Stomach (tissue), 4 donors: ENCODE measurements at regions not wholly inside any gene's neighbourhood (a gene's known extent, or its start where the extent isn't known, plus 50 kb on each side); places are given as distances from the start of the nearest gene placed in this dataset.

Source experiments
- EP300 ChIP-seq: sonication (generic); formaldehyde crosslinking; IDR thresholded peaks from one replicate; pipeline ENCODE4 v1.6.1; 2017; ENCODE audit warnings: antibody characterized with exemption
- POLR2A ChIP-seq, 4 donors: fragments of 450-650 bp; IDR thresholded peaks; one replicate each; pipeline ENCODE4 v1.6.1; 2016; ENCODE audit warnings: antibody characterized with exemption in 4 of 4, control low read depth in 2 of 4, mild to moderate bottlenecking in 1 of 4, moderate library complexity in 1 of 4
- POLR2AphosphoS5 ChIP-seq, 3 donors: sonication (generic); formaldehyde crosslinking; IDR thresholded peaks; one replicate each; pipeline ENCODE4 v1.6.1; 2016; ENCODE audit warnings: antibody characterized with exemption in 3 of 3
- TF ChIP-seq, protein P1 (sequence below), 7 experiments: fragments of 450-650 bp in 4 of 7; fragments of 200-600 bp in 3 of 7; sonication (generic) in 3 of 7; IDR thresholded peaks; one replicate each; pipeline ENCODE4 v1.5.1; 2016 to 2019; ENCODE audit warnings: antibody characterized with exemption in 7 of 7, control low read depth in 2 of 7, mild to moderate bottlenecking in 1 of 7

DNA sequence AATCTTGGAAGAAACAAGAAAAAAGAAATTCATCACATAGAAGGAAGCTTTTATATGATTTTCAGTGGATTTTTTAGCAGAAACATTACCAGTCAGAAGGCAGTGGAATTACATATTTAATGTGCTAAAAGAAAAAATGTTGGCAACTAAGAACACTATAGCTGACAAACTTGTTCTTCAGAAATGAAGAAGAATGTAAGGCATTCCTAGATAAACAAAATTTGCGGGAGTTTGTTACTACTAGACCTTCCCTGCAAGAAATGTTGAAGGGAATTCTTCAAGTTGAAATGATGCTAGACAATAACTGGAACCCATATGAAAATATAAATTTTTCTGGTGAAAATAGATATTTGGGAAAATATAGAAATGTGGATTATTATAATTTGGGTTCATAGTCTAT, 718.3 kb upstream of the GRAMD2B start:
- TF ChIP-seq, protein P1, sequence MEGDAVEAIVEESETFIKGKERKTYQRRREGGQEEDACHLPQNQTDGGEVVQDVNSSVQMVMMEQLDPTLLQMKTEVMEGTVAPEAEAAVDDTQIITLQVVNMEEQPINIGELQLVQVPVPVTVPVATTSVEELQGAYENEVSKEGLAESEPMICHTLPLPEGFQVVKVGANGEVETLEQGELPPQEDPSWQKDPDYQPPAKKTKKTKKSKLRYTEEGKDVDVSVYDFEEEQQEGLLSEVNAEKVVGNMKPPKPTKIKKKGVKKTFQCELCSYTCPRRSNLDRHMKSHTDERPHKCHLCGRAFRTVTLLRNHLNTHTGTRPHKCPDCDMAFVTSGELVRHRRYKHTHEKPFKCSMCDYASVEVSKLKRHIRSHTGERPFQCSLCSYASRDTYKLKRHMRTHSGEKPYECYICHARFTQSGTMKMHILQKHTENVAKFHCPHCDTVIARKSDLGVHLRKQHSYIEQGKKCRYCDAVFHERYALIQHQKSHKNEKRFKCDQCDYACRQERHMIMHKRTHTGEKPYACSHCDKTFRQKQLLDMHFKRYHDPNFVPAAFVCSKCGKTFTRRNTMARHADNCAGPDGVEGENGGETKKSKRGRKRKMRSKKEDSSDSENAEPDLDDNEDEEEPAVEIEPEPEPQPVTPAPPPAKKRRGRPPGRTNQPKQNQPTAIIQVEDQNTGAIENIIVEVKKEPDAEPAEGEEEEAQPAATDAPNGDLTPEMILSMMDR (IDR thresholded peaks at IDR 0.05), result no peak
- TF ChIP-seq POLR2A (IDR thresholded peaks at IDR 0.05) (no peak), POLR2AphosphoS5 (IDR thresholded peaks at IDR 0.05) (no peak), EP300 (no peak)
